ENCODE measurements at regions not wholly inside any gene's neighbourhood (a gene's known extent, or its start where the extent isn't known, plus 50 kb on each side); places are given as distances from the start of the nearest gene placed in this dataset.

DNA sequence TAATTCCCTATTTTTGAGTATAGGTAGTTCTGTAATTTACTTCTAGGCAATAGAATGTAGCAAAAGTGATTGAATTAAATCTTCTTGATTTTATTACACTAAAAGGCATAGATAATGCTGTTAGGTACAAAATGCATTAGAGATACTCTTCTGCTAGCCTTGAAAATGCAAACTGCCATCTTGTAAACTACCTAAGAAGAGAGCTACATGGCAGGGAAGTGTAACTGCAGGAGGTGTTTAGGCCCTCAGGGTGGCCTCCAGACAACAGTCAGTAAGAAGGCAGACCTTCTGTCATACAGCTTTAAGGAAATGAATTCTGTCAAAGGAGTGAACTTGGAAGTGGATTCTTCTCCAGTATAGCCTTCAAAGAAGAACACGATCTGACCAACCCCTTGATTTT lies 1396.8 kb upstream of the SLC39A10 start:
- no peak for DNase-seq (ENCODE audit: low spot score)

DNA sequence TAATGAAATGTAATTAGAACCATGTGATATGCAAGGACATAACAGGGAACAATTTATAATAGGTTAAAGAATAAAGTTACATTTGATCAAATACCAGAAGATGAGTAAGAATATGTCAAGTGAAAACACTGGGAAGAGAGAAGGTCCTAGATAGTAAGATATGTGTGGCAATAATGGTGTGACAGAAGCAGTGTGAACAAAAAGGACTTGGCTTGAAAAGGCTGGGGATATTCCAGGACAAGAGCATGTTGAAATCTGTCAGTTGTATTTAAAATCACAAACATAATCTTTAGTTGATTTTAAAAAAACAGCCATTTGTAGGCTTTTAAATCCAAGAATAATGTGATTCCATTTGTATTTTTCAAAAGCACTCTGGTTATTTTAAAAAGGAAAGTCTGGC lies 1399.9 kb upstream of the SLC39A10 start:
- no peak for DNase-seq (ENCODE audit: low spot score)

GRCh38 chr2:194253528-194254259 lies 1403.3 kb upstream of the SLC39A10 start:
- no peak for DNase-seq (ENCODE audit: low spot score)

- no peak for DNase-seq (ENCODE audit: low spot score)
These were observed 1404.9 kb upstream of the SLC39A10 start for GRCh38 chr2:194252127-194252526.

GRCh38 chr2:194232600-194232999 lies 1424.4 kb upstream of the SLC39A10 start:
- no peak for DNase-seq (ENCODE audit: low spot score)

DNA sequence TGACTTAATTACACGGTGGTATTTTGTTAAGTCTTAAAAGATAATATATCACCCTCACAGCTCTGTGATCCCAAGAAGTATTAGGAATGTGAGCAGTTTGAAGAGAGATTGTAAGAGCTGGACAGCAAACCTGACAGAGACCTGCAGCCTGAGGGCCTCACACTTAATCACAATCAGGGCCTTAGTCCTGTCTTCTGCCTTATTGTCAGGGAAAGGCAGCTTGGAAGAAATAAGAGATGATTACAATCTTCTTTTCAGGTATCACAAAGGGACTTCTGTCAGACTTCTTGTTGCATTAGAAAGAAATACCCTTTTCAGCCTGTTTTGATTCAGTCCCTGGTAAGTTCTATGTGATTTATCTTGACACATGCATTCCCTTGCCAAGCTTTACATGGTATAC lies 1433.8 kb upstream of the SLC39A10 start:
- DNase-seq (ENCODE audit: low spot score) = no peak

DNA sequence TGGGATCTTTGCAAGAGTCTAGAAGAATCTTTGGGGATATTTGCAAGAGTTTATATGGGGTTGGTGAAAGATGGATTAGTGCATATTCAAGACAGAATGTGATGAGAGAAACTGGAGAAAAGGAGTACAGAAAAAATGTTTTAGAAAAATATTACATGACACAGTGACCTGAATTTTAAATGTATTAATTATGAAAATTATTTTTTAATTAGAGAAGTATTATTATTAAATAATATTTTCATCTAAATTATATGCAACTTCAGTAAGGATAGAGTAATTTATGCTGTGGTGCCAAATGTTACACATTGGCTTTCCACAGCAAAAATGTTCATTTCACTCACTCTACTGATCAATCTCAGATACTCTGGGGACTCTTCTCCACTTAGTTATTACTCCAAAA lies 1442.8 kb upstream of the SLC39A10 start:
- DNase-seq (ENCODE audit: low spot score) = no peak

GRCh38 chr2:194205568-194206227 lies 1451.3 kb upstream of the SLC39A10 start:
- DNase-seq (ENCODE audit: low spot score) = no peak

GRCh38 chr2:194203898-194204297 lies 1453.1 kb upstream of the SLC39A10 start:
- no peak for DNase-seq (ENCODE audit: low spot score)

GRCh38 chr2:194182888-194183287 lies 1474.1 kb upstream of the SLC39A10 start:
- no peak for DNase-seq (ENCODE audit: low spot score)

GRCh38 chr2:194176134-194176533 lies 1480.9 kb upstream of the SLC39A10 start:
- DNase-seq (ENCODE audit: low spot score) = no peak

DNA sequence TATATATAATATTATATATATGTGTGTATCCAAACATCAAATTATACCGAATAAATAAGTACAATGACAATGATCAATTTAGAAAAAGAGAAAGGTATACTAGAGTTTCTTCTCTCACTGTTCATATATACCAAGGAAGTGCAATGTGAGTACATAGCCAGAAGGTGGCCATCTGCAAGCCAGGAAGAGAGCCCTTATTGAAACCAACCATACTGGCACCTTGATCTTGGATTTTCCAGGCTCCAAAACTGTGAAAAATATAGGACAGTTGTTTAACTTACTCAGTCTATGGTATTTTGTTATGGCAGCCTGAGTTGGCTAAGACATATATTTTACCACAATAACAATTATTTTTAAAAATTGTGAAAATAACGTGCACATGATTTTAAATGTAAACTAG lies 1490.2 kb upstream of the SLC39A10 start:
- peak; percentile 34 for DNase-seq (ENCODE audit: low spot score)

GRCh38 chr2:194155431-194155830 lies 1501.6 kb upstream of the SLC39A10 start:
- no peak for DNase-seq (ENCODE audit: low spot score)

- DNase-seq (ENCODE audit: low spot score) = no peak
These were observed 1505.8 kb upstream of the SLC39A10 start for GRCh38 chr2:194151231-194151630.

GRCh38 chr2:194135463-194135862 lies 1521.6 kb upstream of the SLC39A10 start:
- no peak for DNase-seq (ENCODE audit: low spot score)

GRCh38 chr2:194128810-194129209 lies 1528.2 kb upstream of the SLC39A10 start:
- DNase-seq (ENCODE audit: low spot score) = no peak

DNA sequence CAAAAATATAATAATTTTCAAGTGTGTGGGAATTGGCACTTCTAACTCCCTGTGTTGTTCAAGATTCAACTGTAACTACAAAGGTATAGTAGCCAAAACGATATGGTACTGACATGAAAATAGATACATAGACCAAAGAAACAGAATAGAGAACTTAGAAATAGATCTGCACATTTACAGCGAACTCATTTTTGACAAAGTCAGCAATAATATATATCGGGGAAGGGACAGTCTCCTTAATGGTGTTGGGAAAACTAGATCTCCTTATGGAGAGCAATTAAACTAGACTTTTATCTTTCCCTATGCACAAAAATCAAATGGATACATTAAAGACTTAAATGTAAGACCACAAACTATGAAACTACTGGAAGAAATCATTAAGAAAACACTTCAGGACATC lies 1530.6 kb upstream of the SLC39A10 start:
- no peak for DNase-seq (ENCODE audit: low spot score)

- no peak for DNase-seq (ENCODE audit: low spot score)
These were observed 1540.2 kb upstream of the SLC39A10 start for GRCh38 chr2:194116861-194117260.

- no peak for DNase-seq (ENCODE audit: low spot score)
These were observed 1551.7 kb upstream of the SLC39A10 start for GRCh38 chr2:194105358-194105757.

GRCh38 chr2:194104687-194105086 lies 1552.3 kb upstream of the SLC39A10 start:
- DNase-seq (ENCODE audit: low spot score) = no peak

DNA sequence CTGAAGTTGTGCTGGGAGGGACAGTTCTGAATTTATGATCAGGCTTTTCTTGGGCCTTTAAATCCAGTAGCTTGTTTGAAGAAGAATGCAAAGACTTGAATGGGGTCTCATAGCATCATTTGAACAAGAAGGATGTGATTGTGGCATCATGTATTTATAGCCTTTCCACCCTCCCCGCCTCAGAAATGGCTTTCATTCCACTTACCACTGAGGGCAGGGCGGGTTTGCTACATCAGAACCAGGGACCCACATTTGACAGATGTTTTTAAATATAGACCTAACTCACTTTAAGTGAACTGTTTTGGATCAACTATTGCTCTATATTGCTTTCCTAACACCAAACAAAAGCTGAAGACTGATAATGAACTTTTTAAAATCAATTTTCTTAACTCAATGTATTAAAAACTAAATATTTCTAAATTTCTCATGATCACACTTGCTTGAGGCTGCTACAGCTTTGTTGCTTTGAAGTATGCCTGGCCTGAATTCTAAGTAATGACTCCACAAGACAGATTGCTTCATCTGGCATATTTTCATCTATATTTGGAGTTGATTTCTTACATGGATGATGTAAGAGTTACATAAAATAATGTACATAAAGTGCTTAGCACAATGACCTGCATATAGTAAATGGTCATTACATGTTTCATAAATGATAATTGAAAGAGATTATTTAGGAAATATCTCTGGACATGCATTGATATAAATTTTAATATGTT lies 1552.9 kb upstream of the SLC39A10 start:
- DNase-seq (ENCODE audit: low spot score) = no peak

DNA sequence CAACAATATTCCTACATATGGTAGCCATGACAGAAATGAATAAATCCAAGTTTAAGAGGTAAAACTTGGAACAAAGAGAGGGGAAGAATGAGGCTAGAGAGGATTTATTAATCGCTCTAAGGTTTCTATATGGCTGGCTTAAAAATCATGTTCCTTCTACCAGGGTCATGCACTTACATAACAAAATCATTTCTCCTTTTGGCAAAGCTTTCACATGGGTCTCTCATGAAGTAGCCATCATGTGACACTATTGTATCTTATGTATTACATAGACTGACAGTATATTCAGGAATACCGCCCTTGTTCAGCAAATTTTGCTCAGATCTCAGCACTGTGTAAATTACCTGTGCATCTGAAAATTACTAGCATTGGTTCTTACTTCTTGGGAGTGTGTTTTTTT lies 1554.5 kb upstream of the SLC39A10 start:
- no peak for DNase-seq (ENCODE audit: low spot score)

- DNase-seq (ENCODE audit: low spot score) = no peak
These were observed 1556.8 kb upstream of the SLC39A10 start for GRCh38 chr2:194100201-194100600.

All from SW480 (cell line).